Thyroid gland (tissue), 4 donors: ENCODE measurements at regions not wholly inside any gene's neighbourhood (a gene's known extent, or its start where the extent isn't known, plus 50 kb on each side); places are given as distances from the start of the nearest gene placed in this dataset.

ENCODE experiments used
- CTCF ChIP-seq, 6 experiments: fragments of 200-600 bp in 3 of 6; fragments of 450-650 bp in 3 of 6; sonication (generic) in 3 of 6; IDR thresholded peaks; one replicate each; pipeline ENCODE4 v1.5.1; 2016 to 2019; ENCODE audit warnings: antibody characterized with exemption in 6 of 6, mild to moderate bottlenecking in 2 of 6, inconsistent platforms in 1 of 6, moderate library complexity in 1 of 6
- POLR2A ChIP-seq, 2 donors: fragments of 450-650 bp; IDR thresholded peaks; one replicate each; pipeline ENCODE4 v1.6.1; 2017; ENCODE audit warnings: antibody characterized with exemption in 2 of 2, mild to moderate bottlenecking in 2 of 2, moderate library complexity in 1 of 2

- TF ChIP-seq CTCF (IDR thresholded peaks at IDR 0.05): no peak
- no peak for TF ChIP-seq POLR2A (IDR thresholded peaks at IDR 0.05)
Measured at GRCh38 chr2:117691595-117691994, 122.9 kb upstream of the DDX18 start.
